Suprapubic skin (tissue), 3 donors: ENCODE measurements at regions not wholly inside any gene's neighbourhood (a gene's known extent, or its start where the extent isn't known, plus 50 kb on each side); places are given as distances from the start of the nearest gene placed in this dataset.

Source experiments
- CTCF ChIP-seq, 2 donors: fragments of 200-600 bp in 1 of 2; fragments of 450-650 bp in 1 of 2; sonication (generic) in 1 of 2; IDR thresholded peaks; one replicate each; pipeline ENCODE4 v1.5.1; 2016 to 2019; ENCODE audit warnings: antibody characterized with exemption in 2 of 2, mild to moderate bottlenecking in 1 of 2, moderate library complexity in 1 of 2
- POLR2AphosphoS5 ChIP-seq, 3 donors: sonication (generic); formaldehyde crosslinking; IDR thresholded peaks; one replicate each; pipeline ENCODE4 v1.6.1; 2017; ENCODE audit warnings: antibody characterized with exemption in 3 of 3

- no peak for TF ChIP-seq CTCF (IDR thresholded peaks at IDR 0.05)
- no peak for TF ChIP-seq POLR2AphosphoS5 (IDR thresholded peaks at IDR 0.05)
Measured at GRCh38 chr7:106444068-106444655, 159.4 kb upstream of the NAMPT start.
